HepG2 (cell line): ENCODE measurements at regions not wholly inside any gene's neighbourhood (a gene's known extent, or its start where the extent isn't known, plus 50 kb on each side); places are given as distances from the start of the nearest gene placed in this dataset.

ENCODE experiments used
- FOXO1 ChIP-seq: sonication (generic); formaldehyde crosslinking; IDR thresholded peaks from 2 replicates; pipeline ENCODE4 v1.4.0; 2020; ENCODE audit warnings: missing genetic modification reagents
- GATA4 ChIP-seq: sonication (generic); IDR thresholded peaks from 2 replicates; pipeline ENCODE4 v1.6.1; 2016; ENCODE audit warnings: antibody characterized with exemption, low read depth, borderline replicate concordance
- JARID2 ChIP-seq: sonication (generic); formaldehyde crosslinking; IDR thresholded peaks from 2 replicates; pipeline ENCODE4 v1.8.1; 2023; ENCODE audit warnings: missing genetic modification reagents, inconsistent platforms; ENCODE audit not compliant: insufficient replicate concordance
- KLF13 ChIP-seq: sonication (generic); formaldehyde crosslinking; IDR thresholded peaks from 2 replicates; pipeline ENCODE4 v1.4.0; 2020; ENCODE audit warnings: mild to moderate bottlenecking, missing genetic modification reagents
- PAX8 ChIP-seq: sonication (generic); formaldehyde crosslinking; IDR thresholded peaks from 2 replicates; pipeline ENCODE4 v1.8.0; 2022; ENCODE audit warnings: mild to moderate bottlenecking, missing genetic modification reagents, borderline replicate concordance
- RORA ChIP-seq: sonication (generic); formaldehyde crosslinking; IDR thresholded peaks from 2 replicates; pipeline ENCODE4 v1.5.0; 2020; ENCODE audit warnings: mild to moderate bottlenecking, missing genetic modification reagents, moderate library complexity
- TP53 ChIP-seq: sonication (generic); formaldehyde crosslinking; conservative IDR thresholded peaks from 2 replicates; pipeline ENCODE4 v1.4.0; 2020; ENCODE audit warnings: missing genetic modification reagents
- ZBTB25 ChIP-seq: IDR thresholded peaks from 2 replicates; pipeline ENCODE4 v1.6.1; 2018; ENCODE audit warnings: missing genetic modification reagents
- ZBTB26 ChIP-seq: IDR thresholded peaks from 2 replicates; pipeline ENCODE4 v1.6.1; 2016; ENCODE audit warnings: missing compliant biosample characterization, missing genetic modification reagents, borderline replicate concordance
- ZNF839 ChIP-seq: sonication (generic); formaldehyde crosslinking; IDR thresholded peaks from 2 replicates; pipeline ENCODE4 v1.4.0; 2020; ENCODE audit warnings: missing genetic modification reagents, mild to moderate bottlenecking, borderline replicate concordance
- TF ChIP-seq, protein P1 (sequence below): sonication (generic); formaldehyde crosslinking; IDR thresholded peaks from 2 replicates; pipeline ENCODE4 v1.4.0; 2020; ENCODE audit warnings: missing genetic modification reagents, mild to moderate bottlenecking, borderline replicate concordance

DNA sequence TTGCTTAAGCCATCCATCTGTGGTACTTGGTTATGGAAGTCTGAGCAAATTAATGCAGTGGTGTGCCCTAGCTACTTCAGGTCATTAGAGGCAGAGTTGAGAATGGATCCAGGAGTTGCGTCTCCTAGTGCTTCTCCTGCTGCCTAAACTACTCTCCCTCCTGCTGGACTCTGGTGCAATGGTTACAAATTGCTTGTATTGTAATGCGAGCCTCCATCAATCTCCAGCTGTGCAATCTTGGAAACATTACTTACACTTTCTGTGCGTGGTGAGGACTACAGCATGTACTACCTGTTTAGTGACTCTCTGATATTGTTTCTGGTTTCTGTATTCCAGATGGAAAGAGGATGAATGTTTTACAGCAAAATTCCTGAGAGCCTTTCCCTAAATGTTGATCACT lies 119.0 kb upstream of the CYRIA start (continued):
- TF ChIP-seq ZBTB25 (CRISPR knock-in tag) = no peak
- no peak for TF ChIP-seq ZNF839 (CRISPR knock-in tag)
- TF ChIP-seq TP53 = no peak
- no peak for TF ChIP-seq KLF13
- TF ChIP-seq GATA4 = no peak
- TF ChIP-seq PAX8 (CRISPR knock-in tag) = no peak
- no peak for TF ChIP-seq RORA
- no peak for TF ChIP-seq ZBTB26 (CRISPR knock-in tag)
- TF ChIP-seq FOXO1 (CRISPR knock-in tag) = no peak
- TF ChIP-seq JARID2 (CRISPR knock-in tag) = no peak
- TF ChIP-seq, protein P1, sequence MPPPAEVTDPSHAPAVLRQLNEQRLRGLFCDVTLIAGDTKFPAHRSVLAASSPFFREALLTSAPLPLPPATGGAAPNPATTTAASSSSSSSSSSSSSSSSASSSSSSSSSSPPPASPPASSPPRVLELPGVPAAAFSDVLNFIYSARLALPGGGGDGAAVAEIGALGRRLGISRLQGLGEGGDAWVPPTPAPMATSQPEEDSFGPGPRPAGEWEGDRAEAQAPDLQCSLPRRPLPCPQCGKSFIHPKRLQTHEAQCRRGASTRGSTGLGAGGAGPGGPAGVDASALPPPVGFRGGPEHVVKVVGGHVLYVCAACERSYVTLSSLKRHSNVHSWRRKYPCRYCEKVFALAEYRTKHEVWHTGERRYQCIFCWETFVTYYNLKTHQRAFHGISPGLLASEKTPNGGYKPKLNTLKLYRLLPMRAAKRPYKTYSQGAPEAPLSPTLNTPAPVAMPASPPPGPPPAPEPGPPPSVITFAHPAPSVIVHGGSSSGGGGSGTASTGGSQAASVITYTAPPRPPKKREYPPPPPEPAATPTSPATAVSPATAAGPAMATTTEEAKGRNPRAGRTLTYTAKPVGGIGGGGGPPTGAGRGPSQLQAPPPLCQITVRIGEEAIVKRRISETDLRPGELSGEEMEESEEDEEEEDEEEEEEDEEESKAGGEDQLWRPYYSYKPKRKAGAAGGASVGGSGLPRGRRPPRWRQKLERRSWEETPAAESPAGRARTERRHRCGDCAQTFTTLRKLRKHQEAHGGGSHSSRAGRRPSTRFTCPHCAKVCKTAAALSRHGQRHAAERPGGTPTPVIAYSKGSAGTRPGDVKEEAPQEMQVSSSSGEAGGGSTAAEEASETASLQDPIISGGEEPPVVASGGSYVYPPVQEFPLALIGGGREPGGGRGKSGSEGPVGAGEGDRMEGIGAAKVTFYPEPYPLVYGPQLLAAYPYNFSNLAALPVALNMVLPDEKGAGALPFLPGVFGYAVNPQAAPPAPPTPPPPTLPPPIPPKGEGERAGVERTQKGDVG (CRISPR knock-in tag) = no peak
